ENCODE measurements at regions not wholly inside any gene's neighbourhood (a gene's known extent, or its start where the extent isn't known, plus 50 kb on each side); places are given as distances from the start of the nearest gene placed in this dataset.
A peak's percentile ranks its signal among the peaks of the same experiment; 100 is the strongest.
"Not testable (repeated sequence)": the region's sequence is repeated elsewhere in the genome, so short reads cannot be mapped to it uniquely, and the experiment has no call there.

DNA sequence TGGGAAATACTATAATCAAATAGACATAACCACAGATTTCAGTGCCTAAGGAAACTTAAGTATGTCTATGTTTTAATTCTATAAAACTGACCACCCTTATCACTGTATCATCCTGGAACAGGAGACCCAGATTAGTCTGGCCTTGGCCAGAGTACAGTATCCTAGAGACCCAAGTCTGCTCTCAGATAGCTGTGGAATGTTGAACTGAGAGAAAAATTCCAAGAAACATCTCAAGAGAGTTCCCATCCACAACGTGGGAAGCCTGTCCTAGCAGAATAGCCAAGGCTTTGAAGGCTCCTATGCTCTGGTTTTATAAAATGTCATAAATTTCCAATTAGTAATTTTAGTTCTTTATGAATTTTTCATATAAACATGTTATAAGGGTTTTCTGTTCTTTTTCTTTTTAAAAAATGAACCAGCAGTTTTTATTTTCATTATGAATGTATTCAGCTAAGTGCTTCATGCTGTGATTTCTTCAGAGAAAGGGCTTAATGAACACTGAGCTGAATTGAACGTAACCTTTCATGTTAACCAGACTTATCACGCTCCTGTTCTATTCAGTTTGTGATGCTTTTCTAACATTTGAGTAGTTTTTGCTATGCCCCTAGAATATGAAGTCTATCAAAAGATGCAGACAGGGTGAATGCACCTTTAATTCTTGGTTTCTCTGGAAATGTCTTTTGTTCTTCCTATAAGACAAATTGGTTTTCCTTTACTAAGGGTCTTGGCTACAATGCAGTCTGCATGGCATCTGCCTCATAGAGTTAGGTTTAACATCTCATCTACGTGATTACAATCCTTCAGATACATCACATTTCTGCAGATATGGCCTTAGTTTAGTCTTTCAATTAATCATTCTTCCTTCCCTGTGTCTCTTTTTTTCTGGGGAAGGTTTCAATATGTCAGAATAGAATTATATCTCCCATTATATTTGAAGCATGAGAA, 230.8 kb downstream of the CYLC2 start:
- no peaks in the 10 kb centered on the region for H3K36me3 ChIP-seq
- 47 to 61% methylated on average over 4 of the region's 4 CpGs for WGBS, 2 donors
- intact Hi-C loops (cut with DNase I): no loop called here
- DNase-seq (no peak), ATAC-seq (no peak), FAIRE-seq (no peak)
- H3K27me3 ChIP-seq: no peaks in the 10 kb centered on the region
- H3K27ac ChIP-seq: no peak overlapping the region
- H3K4me3 ChIP-seq: no peak overlapping the region
- no peaks in the 10 kb centered on the region for H3K9me3 ChIP-seq
- H3K4me1 ChIP-seq: no peaks in the 10 kb centered on the region
- TF ChIP-seq, protein P1, sequence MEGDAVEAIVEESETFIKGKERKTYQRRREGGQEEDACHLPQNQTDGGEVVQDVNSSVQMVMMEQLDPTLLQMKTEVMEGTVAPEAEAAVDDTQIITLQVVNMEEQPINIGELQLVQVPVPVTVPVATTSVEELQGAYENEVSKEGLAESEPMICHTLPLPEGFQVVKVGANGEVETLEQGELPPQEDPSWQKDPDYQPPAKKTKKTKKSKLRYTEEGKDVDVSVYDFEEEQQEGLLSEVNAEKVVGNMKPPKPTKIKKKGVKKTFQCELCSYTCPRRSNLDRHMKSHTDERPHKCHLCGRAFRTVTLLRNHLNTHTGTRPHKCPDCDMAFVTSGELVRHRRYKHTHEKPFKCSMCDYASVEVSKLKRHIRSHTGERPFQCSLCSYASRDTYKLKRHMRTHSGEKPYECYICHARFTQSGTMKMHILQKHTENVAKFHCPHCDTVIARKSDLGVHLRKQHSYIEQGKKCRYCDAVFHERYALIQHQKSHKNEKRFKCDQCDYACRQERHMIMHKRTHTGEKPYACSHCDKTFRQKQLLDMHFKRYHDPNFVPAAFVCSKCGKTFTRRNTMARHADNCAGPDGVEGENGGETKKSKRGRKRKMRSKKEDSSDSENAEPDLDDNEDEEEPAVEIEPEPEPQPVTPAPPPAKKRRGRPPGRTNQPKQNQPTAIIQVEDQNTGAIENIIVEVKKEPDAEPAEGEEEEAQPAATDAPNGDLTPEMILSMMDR (IDR thresholded peaks at IDR 0.05): no peak

DNA sequence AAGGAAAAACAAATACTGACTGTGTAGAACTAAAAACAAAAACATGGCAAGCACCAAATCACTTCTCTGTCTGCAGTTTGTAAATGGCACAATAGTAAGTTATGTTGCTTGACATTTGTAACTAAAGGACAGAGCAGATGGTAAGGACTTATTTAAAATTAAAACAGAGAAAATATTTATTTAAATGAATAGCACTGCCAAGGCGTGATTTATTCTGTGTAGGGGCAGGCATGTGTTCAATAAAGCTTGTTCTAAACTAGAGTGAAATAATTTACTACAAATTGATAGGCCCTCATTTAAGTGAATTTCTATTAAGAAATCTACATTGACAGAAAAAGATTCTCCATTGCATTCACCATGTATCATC, 231.5 kb downstream of the CYLC2 start:
- H3K9me3 ChIP-seq: no peaks in the 10 kb centered on the region
- ATAC-seq (no peak), FAIRE-seq (no peak), DNase-seq (no peak)
- TF ChIP-seq, protein P1 (IDR thresholded peaks at IDR 0.05): no peak
- H3K4me1 ChIP-seq: no peaks in the 10 kb centered on the region
- no peaks in the 10 kb centered on the region for H3K27me3 ChIP-seq
- H3K4me3 ChIP-seq: no peak overlapping the region
- intact Hi-C loops (cut with DNase I): no loop called here
- H3K36me3 ChIP-seq: no peaks in the 10 kb centered on the region
- 49 to 58% methylated on average over 1 of the region's 1 CpG for WGBS, 2 donors
- no peak overlapping the region for H3K27ac ChIP-seq

DNA sequence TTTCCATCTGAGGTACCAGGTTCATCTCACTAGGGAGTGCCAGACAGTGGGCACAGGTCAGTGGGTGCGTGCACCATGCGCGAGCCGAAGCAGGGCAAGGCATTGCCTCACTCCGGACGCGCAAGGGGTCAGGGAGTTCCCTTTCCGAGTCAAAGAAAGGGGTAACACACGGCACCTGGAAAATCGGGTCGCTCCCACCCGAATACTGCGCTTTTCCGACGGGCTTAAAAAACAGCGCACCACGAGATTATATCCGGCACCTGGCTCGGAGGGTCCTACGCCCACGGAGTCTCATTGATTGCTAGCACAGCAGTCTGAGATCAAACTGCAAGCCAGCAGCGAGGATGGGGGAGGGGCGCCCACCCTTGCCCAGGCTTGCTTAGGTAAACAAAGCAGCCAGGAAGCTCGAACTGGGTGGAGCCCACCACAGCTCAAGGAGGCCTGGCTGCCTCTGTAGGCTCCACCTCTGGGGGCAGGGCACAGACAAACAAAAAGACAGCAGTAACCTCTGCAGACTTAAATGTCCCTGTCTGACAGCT, 242.5 kb downstream of the CYLC2 start:
- H3K9me3 ChIP-seq; H3K4me3 ChIP-seq; H3K27me3 ChIP-seq; H3K4me1 ChIP-seq; ATAC-seq; H3K27ac ChIP-seq; FAIRE-seq; intact Hi-C loops (cut with DNase I); H3K36me3 ChIP-seq: not testable (repeated sequence)
- 74 to 76% methylated on average over 24 of the region's 24 CpGs for WGBS, 2 donors
- peak in 1 of 6 donors; percentile 30 for DNase-seq

DNA sequence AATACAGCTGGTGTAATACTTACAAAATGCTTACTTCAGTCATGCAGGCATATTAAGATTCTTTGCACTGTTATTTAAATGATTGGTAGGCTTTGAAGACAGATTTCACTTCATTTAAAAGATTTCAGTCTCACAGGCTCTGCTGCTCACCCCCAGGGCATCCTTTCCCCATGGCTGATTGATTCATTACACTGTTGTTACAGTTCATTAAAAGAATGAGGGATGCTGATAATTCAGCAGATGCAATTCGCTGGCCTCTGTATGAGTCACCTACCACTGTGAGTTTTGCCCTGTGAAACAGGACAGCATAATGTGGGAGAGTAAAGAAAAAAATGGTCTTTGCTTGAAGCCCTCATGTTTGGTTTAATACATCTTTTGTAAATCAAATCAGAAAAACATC, 246.9 kb downstream of the CYLC2 start:
- TF ChIP-seq, protein P1 (IDR thresholded peaks at IDR 0.05): no peak
- no peaks in the 10 kb centered on the region for H3K27me3 ChIP-seq
- no peaks in the 10 kb centered on the region for H3K9me3 ChIP-seq
- ATAC-seq (no peak), DNase-seq (no peak), FAIRE-seq (no peak)
- no peaks in the 10 kb centered on the region for H3K4me1 ChIP-seq
- no peak overlapping the region for H3K27ac ChIP-seq
- intact Hi-C loops (cut with DNase I): no loop called here
- 42 to 58% methylated on average over 1 of the region's 1 CpG for WGBS, 2 donors
- H3K4me3 ChIP-seq: no peak overlapping the region
- H3K36me3 ChIP-seq: no peaks in the 10 kb centered on the region

DNA sequence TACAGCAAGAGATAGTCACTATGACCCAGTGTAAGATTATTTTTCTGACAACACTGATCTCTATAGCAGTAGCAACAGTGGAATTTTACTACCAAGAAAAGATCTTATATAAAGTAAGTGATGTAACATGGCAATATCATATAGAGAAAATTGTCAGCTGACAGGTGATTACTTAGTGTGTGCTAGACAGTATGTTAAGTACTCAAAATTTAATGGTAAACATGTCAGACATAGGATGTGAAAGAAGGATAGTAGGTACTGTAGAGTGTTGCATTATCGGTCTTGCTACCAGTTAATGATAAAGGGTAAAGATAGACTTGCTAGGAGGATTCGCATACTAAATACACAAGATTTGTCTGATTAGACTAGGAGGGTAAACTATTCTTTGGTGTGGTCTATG, 247.4 kb downstream of the CYLC2 start:
- intact Hi-C loops (cut with DNase I): no loop called here
- H3K27ac ChIP-seq: no peak overlapping the region
- no peak for FAIRE-seq
- no peaks in the 10 kb centered on the region for H3K27me3 ChIP-seq
- TF ChIP-seq, protein P1 (IDR thresholded peaks at IDR 0.05): no peak
- ATAC-seq: no peak
- no peaks in the 10 kb centered on the region for H3K4me1 ChIP-seq
- H3K36me3 ChIP-seq: no peaks in the 10 kb centered on the region
- H3K4me3 ChIP-seq: no peak overlapping the region
- DNase-seq: no peak
- H3K9me3 ChIP-seq: no peaks in the 10 kb centered on the region
- 48 to 67% methylated on average over 2 of the region's 2 CpGs for WGBS, 2 donors

All from pancreas (tissue), 10 donors.